Vagina (tissue), 2 donors: ENCODE measurements at regions not wholly inside any gene's neighbourhood (a gene's known extent, or its start where the extent isn't known, plus 50 kb on each side); places are given as distances from the start of the nearest gene placed in this dataset.

Source experiments
- CTCF ChIP-seq, 3 experiments: fragments of 450-650 bp in 2 of 3; fragments of 200-600 bp in 1 of 3; sonication (generic) in 1 of 3; IDR thresholded peaks; one replicate each; pipeline ENCODE4 v1.5.1; 2017 to 2019; ENCODE audit warnings: antibody characterized with exemption in 3 of 3, mild to moderate bottlenecking in 2 of 3, moderate library complexity in 2 of 3
- POLR2A ChIP-seq, 2 donors: fragments of 450-650 bp; IDR thresholded peaks; one replicate each; pipeline ENCODE4 v1.6.1; 2017; ENCODE audit warnings: antibody characterized with exemption in 2 of 2, mild to moderate bottlenecking in 2 of 2, moderate library complexity in 2 of 2
- POLR2AphosphoS5 ChIP-seq, 2 donors: sonication (generic); formaldehyde crosslinking; IDR thresholded peaks; one replicate each; pipeline ENCODE4 v1.9.0; 2017; ENCODE audit warnings: antibody characterized with exemption in 2 of 2, mild to moderate bottlenecking in 2 of 2, low read depth in 1 of 2; ENCODE audit not compliant: insufficient read depth in 1 of 2

GRCh38 chr2:105688946-105689345 is 55.8 kb upstream of the NCK2 start:
- no peak for TF ChIP-seq CTCF (IDR thresholded peaks at IDR 0.05)
- no peak for TF ChIP-seq POLR2A (IDR thresholded peaks at IDR 0.05)
- no peak for TF ChIP-seq POLR2AphosphoS5 (IDR thresholded peaks at IDR 0.05; ENCODE audit: insufficient read depth in 1 of 2, low read depth in 1 of 2)
